CD14-positive monocyte (primary cell): ENCODE measurements at regions not wholly inside any gene's neighbourhood (a gene's known extent, or its start where the extent isn't known, plus 50 kb on each side); places are given as distances from the start of the nearest gene placed in this dataset.

Source experiments
- DNase-seq, 3 donors: peaks; one replicate each; pipeline ENCODE4 v3.0.0-alpha.2; 2011 to 2022
- H2AFZ ChIP-seq: 2 replicates; pipeline ENCODE4 v1.6.0; 2012; ENCODE audit warnings: mild to moderate bottlenecking, low read depth, low read length, inconsistent platforms; ENCODE audit not compliant: insufficient read depth, poor library complexity, severe bottlenecking
- H3K27ac ChIP-seq, 2 donors: 1 replicate in 1 of 2; 2 replicates in 1 of 2; pipeline ENCODE4 v1.5.1; 2012 to 2013; ENCODE audit warnings: low read length in 2 of 2, control low read depth in 1 of 2, inconsistent platforms in 1 of 2, low read depth in 1 of 2, mild to moderate bottlenecking in 1 of 2
- H3K27me3 ChIP-seq, 2 donors: one replicate each; pipeline versions ENCODE4 v1.6.0 to v1.6.1; 2011 to 2013; ENCODE audit warnings: low read length in 2 of 2; ENCODE audit not compliant: control insufficient read depth in 2 of 2, insufficient read depth in 2 of 2
- H3K36me3 ChIP-seq, 2 donors: replicated peaks in 1 of 2; 1 replicate in 1 of 2; 2 replicates in 1 of 2; pipeline versions ENCODE4 v1.5.1 to v1.6.1; 2012 to 2013; ENCODE audit warnings: low read length in 2 of 2, control low read depth in 1 of 2, inconsistent platforms in 1 of 2, mild to moderate bottlenecking in 1 of 2; ENCODE audit not compliant: insufficient read depth in 2 of 2, control insufficient read depth in 1 of 2
- H3K4me1 ChIP-seq, 2 donors: 1 replicate in 1 of 2; 2 replicates in 1 of 2; pipeline versions ENCODE4 v1.5.1 to v1.6.1; 2012 to 2013; ENCODE audit warnings: low read length in 2 of 2, control low read depth in 1 of 2, inconsistent platforms in 1 of 2, mild to moderate bottlenecking in 1 of 2, moderate library complexity in 1 of 2; ENCODE audit not compliant: insufficient read depth in 2 of 2, control insufficient read depth in 1 of 2
- H3K4me2 ChIP-seq: replicated peaks from 2 replicates; pipeline ENCODE3; 2012; ENCODE audit warnings: low read length, moderate library complexity, mild to moderate bottlenecking; ENCODE audit not compliant: poor library complexity, severe bottlenecking; ENCODE audit errors: extremely low read depth
- H3K4me3 ChIP-seq, 3 experiments: fragments of 200-600 bp in 1 of 3; sonication (generic) in 1 of 3; replicated peaks in 1 of 3; 1 replicate in 2 of 3; 2 replicates in 1 of 3; pipeline ENCODE4 v1.5.1; 2011 to 2013; ENCODE audit warnings: low read length in 3 of 3, mild to moderate bottlenecking in 3 of 3, control low read depth in 2 of 3, low read depth in 2 of 3, inconsistent platforms in 1 of 3, moderate library complexity in 1 of 3
- H3K79me2 ChIP-seq: 2 replicates; pipeline ENCODE4 v1.6.0; 2012; ENCODE audit warnings: mild to moderate bottlenecking, control low read depth, inconsistent platforms, low read length, moderate library complexity; ENCODE audit not compliant: insufficient read depth
- H3K9ac ChIP-seq: 2 replicates; pipeline ENCODE4 v1.6.0; 2017; ENCODE audit warnings: low read length, mild to moderate bottlenecking; ENCODE audit not compliant: insufficient read depth, poor library complexity, severe bottlenecking
- H3K9me3 ChIP-seq, 2 donors: replicated peaks in 1 of 2; 1 replicate in 1 of 2; 2 replicates in 1 of 2; pipeline versions ENCODE4 v1.5.1 to v1.6.1; 2012 to 2013; ENCODE audit warnings: low read length in 2 of 2, control low read depth in 1 of 2; ENCODE audit not compliant: control insufficient read depth in 1 of 2, insufficient read depth in 1 of 2
- H4K20me1 ChIP-seq: 2 replicates; pipeline ENCODE4 v1.6.0; 2012; ENCODE audit warnings: mild to moderate bottlenecking, low read length, control low read depth, moderate library complexity; ENCODE audit not compliant: insufficient read depth
- H3K27ac Mint-ChIP-seq, 7 donors: one replicate each; pipeline ENCODE4 v1.8.0; 2020; ENCODE audit warnings: mild to moderate bottlenecking in 7 of 7, mixed read lengths in 7 of 7, moderate library complexity in 6 of 7, inconsistent platforms in 2 of 7
- H3K27me3 Mint-ChIP-seq, 3 donors: one replicate each; pipeline ENCODE4 v1.8.0; 2021 to 2022; ENCODE audit warnings: low read depth in 3 of 3, mild to moderate bottlenecking in 3 of 3, mixed read lengths in 3 of 3, moderate library complexity in 3 of 3, inconsistent platforms in 1 of 3
- H3K36me3 Mint-ChIP-seq, 2 donors: one replicate each; pipeline ENCODE4 v1.8.0; 2020; ENCODE audit warnings: mixed read lengths in 2 of 2, inconsistent platforms in 1 of 2, mild to moderate bottlenecking in 1 of 2
- H3K4me1 Mint-ChIP-seq: one replicate; pipeline ENCODE4 v1.8.0; 2020; ENCODE audit warnings: mild to moderate bottlenecking, mixed read lengths
- H3K4me3 Mint-ChIP-seq, 2 donors: one replicate each; pipeline ENCODE4 v1.8.0; 2020; ENCODE audit warnings: mild to moderate bottlenecking in 2 of 2, mixed read lengths in 2 of 2, moderate library complexity in 1 of 2
- H3K9me3 Mint-ChIP-seq, 7 donors: one replicate each; pipeline ENCODE4 v1.8.0; 2020 to 2022; ENCODE audit warnings: mixed read lengths in 7 of 7, mild to moderate bottlenecking in 6 of 7, moderate library complexity in 6 of 7, inconsistent platforms in 2 of 7
- WGBS: methylation state at CpG from one replicate; pipeline ENCODE4 v1.1.5; 2013; ENCODE audit warnings: missing lambda C conversion rate; ENCODE audit not compliant: insufficient coverage; 5-methylcytosine and 5-hydroxymethylcytosine counted together
- intact Hi-C, 2 donors: fragments of 100-400 bp; cut with micrococcal nuclease; formaldehyde crosslinking; loops; one replicate each; pipeline versions ENCODE4 v1.15.0 to v1.15.1; 2023
- TF ChIP-seq, protein P1 (sequence below): fragments of 200-600 bp; IDR thresholded peaks from one replicate; pipeline ENCODE4 v1.8.0; 2022; ENCODE audit warnings: antibody characterized with exemption, mild to moderate bottlenecking

DNA sequence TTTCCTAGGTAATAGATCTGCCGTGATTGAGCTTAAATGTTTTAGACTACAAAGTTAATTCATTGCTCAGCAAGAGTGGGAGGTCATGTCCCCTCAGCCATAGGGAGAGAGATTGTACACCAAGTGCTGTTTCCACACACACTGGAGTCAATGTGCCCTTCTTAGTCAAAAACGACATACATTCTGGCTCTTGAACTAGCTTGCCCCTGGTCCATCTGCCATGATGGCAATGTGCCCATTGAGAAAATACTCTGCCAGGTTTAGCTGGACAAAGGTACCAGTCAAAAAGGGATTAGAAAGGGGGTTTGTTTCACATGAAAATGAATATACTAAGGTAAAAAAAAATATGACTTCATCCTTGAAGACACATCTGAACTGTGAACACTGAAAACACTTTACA, 377.1 kb upstream of the ADGRL3 start:
- Mint-ChIP-seq H3K4me1 (no peaks in the 10 kb centered on the region), H3K27ac (no peak overlapping the region), H3K4me3 (no peak overlapping the region), H3K36me3 (no peaks in the 10 kb centered on the region), H3K9me3 (peaks cover 0 to 12% (median 4%) of the 10 kb centered on the region in 7 donors), H3K27me3 (peaks cover 0 to 3% (median 0%) of the 10 kb centered on the region in 3 donors)
- DNase-seq = no peak
- H3K27ac ChIP-seq = no peak overlapping the region
- H3K4me2 ChIP-seq = no peak overlapping the region
- no peaks in the 10 kb centered on the region for H3K36me3 ChIP-seq
- no peaks in the 10 kb centered on the region for H3K4me1 ChIP-seq
- H3K4me3 ChIP-seq = no peak overlapping the region
- TF ChIP-seq, protein P1, sequence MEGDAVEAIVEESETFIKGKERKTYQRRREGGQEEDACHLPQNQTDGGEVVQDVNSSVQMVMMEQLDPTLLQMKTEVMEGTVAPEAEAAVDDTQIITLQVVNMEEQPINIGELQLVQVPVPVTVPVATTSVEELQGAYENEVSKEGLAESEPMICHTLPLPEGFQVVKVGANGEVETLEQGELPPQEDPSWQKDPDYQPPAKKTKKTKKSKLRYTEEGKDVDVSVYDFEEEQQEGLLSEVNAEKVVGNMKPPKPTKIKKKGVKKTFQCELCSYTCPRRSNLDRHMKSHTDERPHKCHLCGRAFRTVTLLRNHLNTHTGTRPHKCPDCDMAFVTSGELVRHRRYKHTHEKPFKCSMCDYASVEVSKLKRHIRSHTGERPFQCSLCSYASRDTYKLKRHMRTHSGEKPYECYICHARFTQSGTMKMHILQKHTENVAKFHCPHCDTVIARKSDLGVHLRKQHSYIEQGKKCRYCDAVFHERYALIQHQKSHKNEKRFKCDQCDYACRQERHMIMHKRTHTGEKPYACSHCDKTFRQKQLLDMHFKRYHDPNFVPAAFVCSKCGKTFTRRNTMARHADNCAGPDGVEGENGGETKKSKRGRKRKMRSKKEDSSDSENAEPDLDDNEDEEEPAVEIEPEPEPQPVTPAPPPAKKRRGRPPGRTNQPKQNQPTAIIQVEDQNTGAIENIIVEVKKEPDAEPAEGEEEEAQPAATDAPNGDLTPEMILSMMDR = no peak
- intact Hi-C loops = no loop called here
- no peaks in the 10 kb centered on the region for H3K27me3 ChIP-seq
- no CpG with 5 or more reads among the region's 2 CpGs for WGBS
- H3K9ac ChIP-seq = no peak overlapping the region
- H3K9me3 ChIP-seq = peaks cover 0 to 3% of the 10 kb centered on the region in 2 donors
- no peaks in the 10 kb centered on the region for H3K79me2 ChIP-seq
- no peaks in the 10 kb centered on the region for H4K20me1 ChIP-seq
- H2AFZ ChIP-seq = no peak overlapping the region

DNA sequence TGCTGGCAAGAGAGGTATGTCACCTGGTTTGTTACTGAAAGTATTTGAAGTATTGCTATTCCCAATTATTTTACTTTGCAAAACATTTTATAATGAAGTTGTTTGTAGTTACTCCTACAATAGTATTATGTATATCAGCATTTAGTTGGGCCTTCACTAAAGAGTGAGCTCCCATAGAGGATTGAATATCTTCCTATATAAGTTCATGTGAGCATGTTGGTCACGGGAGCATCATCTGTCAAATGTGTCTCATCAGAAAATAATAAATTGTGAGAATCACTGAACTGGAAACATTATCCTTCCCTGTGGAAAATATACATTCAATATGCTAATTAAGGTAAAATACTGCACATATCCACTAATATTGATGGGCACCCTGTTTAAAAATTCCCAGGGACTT, 360.1 kb upstream of the ADGRL3 start:
- H3K4me1 ChIP-seq = no peaks in the 10 kb centered on the region
- no peaks in the 10 kb centered on the region for H3K27me3 ChIP-seq
- no CpG with 5 or more reads among the region's 1 CpG for WGBS
- H2AFZ ChIP-seq = no peak overlapping the region
- no peaks in the 10 kb centered on the region for H3K36me3 Mint-ChIP-seq
- no peaks in the 10 kb centered on the region for H3K27me3 Mint-ChIP-seq
- no peak overlapping the region for H3K4me3 Mint-ChIP-seq
- peaks cover 0 to 12% (median 2%) of the 10 kb centered on the region in 7 donors for H3K9me3 Mint-ChIP-seq
- no peaks in the 10 kb centered on the region for H3K4me1 Mint-ChIP-seq
- no peak overlapping the region for H3K9ac ChIP-seq
- no peak overlapping the region for H3K4me3 ChIP-seq
- H3K27ac ChIP-seq = no peak overlapping the region
- no peak overlapping the region for H3K4me2 ChIP-seq
- H3K27ac Mint-ChIP-seq = no peak overlapping the region
- H3K79me2 ChIP-seq = no peaks in the 10 kb centered on the region
- no peak for DNase-seq
- no peaks in the 10 kb centered on the region for H4K20me1 ChIP-seq
- TF ChIP-seq, protein P1 = no peak
- no peaks in the 10 kb centered on the region for H3K36me3 ChIP-seq
- H3K9me3 ChIP-seq = peaks cover 0 to 5% of the 10 kb centered on the region in 2 donors
- intact Hi-C loops = no loop called here
